CD8-positive, alpha-beta memory T cell (primary cell): ENCODE measurements at regions not wholly inside any gene's neighbourhood (a gene's known extent, or its start where the extent isn't known, plus 50 kb on each side); places are given as distances from the start of the nearest gene placed in this dataset.
A peak's percentile ranks its signal among the peaks of the same experiment; 100 is the strongest.

ENCODE experiments used
- CTCF ChIA-PET: fragments of 350-600 bp; sonication (Branson Sonifier 250); formaldehyde crosslinking; loops from one replicate; lab custom pipeline; 2021; ENCODE audit warnings: antibody characterized with exemption; lab: Charles Lee
- POLR2A ChIA-PET: fragments of 350-600 bp; sonication (Branson Sonifier 250); formaldehyde crosslinking; loops from one replicate; lab custom pipeline; 2021; ENCODE audit warnings: antibody characterized with exemption; lab: Charles Lee
- DNase-seq, 5 donors: peaks; one replicate each; pipeline versions ENCODE4 v3.0.0 to v3.0.0-alpha.2; 2020 to 2022; ENCODE audit warnings: mixed read lengths in 1 of 5
- H3K27ac ChIP-seq: one replicate; pipeline ENCODE4 v1.7.0; 2013; ENCODE audit warnings: low read depth, mild to moderate bottlenecking, low read length, moderate library complexity
- H3K27me3 ChIP-seq: 2 replicates; pipeline ENCODE4 v1.7.0; 2013; ENCODE audit warnings: low read length, mild to moderate bottlenecking; ENCODE audit not compliant: insufficient read depth, poor library complexity, severe bottlenecking
- H3K36me3 ChIP-seq: 2 replicates; pipeline ENCODE4 v1.7.0; 2013; ENCODE audit warnings: mild to moderate bottlenecking, low read length, moderate library complexity; ENCODE audit not compliant: insufficient read depth
- H3K4me1 ChIP-seq: 2 replicates; pipeline ENCODE4 v1.7.0; 2013; ENCODE audit warnings: mild to moderate bottlenecking, low read length, moderate library complexity; ENCODE audit not compliant: insufficient read depth
- H3K4me3 ChIP-seq: 2 replicates; pipeline ENCODE4 v1.7.0; 2013; ENCODE audit warnings: mild to moderate bottlenecking, low read length
- H3K9me3 ChIP-seq: 2 replicates; pipeline ENCODE4 v1.7.0; 2013; ENCODE audit warnings: mild to moderate bottlenecking, low read length
- H3K27ac Mint-ChIP-seq, 8 donors: one replicate each; pipeline ENCODE4 v1.8.0; 2020 to 2021; ENCODE audit warnings: mixed read lengths in 8 of 8, mild to moderate bottlenecking in 6 of 8, inconsistent platforms in 3 of 8, moderate library complexity in 3 of 8
- H3K27me3 Mint-ChIP-seq, 2 donors: one replicate each; pipeline ENCODE4 v1.8.0; 2020 to 2021; ENCODE audit warnings: mixed read lengths in 2 of 2, mild to moderate bottlenecking in 1 of 2, moderate library complexity in 1 of 2
- H3K36me3 Mint-ChIP-seq, 3 donors: one replicate each; pipeline ENCODE4 v1.8.0; 2020 to 2021; ENCODE audit warnings: mixed read lengths in 3 of 3, inconsistent platforms in 1 of 3, mild to moderate bottlenecking in 1 of 3
- H3K4me1 Mint-ChIP-seq, 3 donors: one replicate each; pipeline ENCODE4 v1.8.0; 2020 to 2021; ENCODE audit warnings: mixed read lengths in 3 of 3, inconsistent platforms in 1 of 3, mild to moderate bottlenecking in 1 of 3
- H3K4me3 Mint-ChIP-seq, 7 donors: one replicate each; pipeline ENCODE4 v1.8.0; 2020 to 2021; ENCODE audit warnings: mixed read lengths in 7 of 7, mild to moderate bottlenecking in 6 of 7, moderate library complexity in 4 of 7, inconsistent platforms in 2 of 7
- H3K9me3 Mint-ChIP-seq, 5 donors: one replicate each; pipeline ENCODE4 v1.8.0; 2020 to 2022; ENCODE audit warnings: mixed read lengths in 5 of 5, mild to moderate bottlenecking in 3 of 5, moderate library complexity in 2 of 5, inconsistent platforms in 1 of 5

DNA sequence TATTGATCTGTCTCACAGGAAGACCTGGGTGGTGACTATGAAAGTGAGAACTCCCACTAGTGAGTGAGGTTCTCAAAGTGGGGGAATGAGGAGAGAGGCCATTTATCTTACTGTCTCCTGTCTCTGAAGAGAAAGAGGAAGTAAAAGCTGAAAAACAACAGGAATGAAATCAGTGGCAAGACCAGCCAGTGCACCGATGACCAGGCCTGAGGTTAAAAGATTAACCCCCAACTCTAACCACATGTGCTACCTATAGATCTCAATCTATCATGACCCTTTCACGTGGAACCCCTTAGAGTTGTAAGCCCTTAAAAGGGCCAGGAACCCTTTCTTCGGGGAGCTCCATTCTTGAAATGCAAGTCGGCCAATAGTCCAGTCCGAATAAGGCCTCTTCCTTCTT, 239.3 kb upstream of the CNTN6 start:
- Histone ChIP-seq H3K36me3 (no peaks in the 10 kb centered on the region), H3K4me1 (no peaks in the 10 kb centered on the region), H3K9me3 (no peaks in the 10 kb centered on the region), H3K27ac (no peak overlapping the region), H3K27me3 (no peaks in the 10 kb centered on the region), H3K4me3 (no peak overlapping the region)
- Mint-ChIP-seq H3K36me3 (no peaks in the 10 kb centered on the region), H3K9me3 (peaks cover 0 to 16% (median 11%) of the 10 kb centered on the region in 5 donors), H3K4me1 (no peaks in the 10 kb centered on the region), H3K27me3 (peaks cover 0 to 2% of the 10 kb centered on the region in 2 donors), H3K27ac (no peak overlapping the region), H3K4me3 (no peak overlapping the region)
- no peak for DNase-seq
- ChIA-PET POLR2A (no interaction called here), CTCF (no interaction called here)

DNA sequence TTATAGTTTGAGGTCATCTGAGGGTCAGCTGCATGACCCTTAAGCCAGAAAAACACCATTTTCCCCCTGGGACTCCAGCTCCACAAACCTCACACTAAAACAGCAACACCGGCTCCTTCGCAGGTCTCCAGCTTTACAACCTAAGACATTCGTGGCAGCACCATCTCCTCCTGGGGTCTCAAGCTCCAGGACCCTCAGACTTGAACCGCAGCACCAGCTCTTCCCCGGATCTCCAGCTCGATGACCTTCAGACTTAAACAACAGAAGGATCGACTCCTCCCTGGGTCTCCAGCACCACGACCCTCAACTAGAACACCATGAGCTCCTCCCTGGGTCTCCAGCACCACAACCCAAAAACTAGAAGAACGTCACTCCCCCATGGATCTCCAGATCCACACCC, 233.7 kb upstream of the CNTN6 start:
- Mint-ChIP-seq H3K27me3 (no peaks in the 10 kb centered on the region), H3K27ac (no peak overlapping the region), H3K4me3 (no peak overlapping the region), H3K36me3 (no peaks in the 10 kb centered on the region), H3K4me1 (no peaks in the 10 kb centered on the region), H3K9me3 (peaks cover 2 to 9% (median 4%) of the 10 kb centered on the region in 5 donors)
- Histone ChIP-seq H3K27ac (no peak overlapping the region), H3K4me1 (no peaks in the 10 kb centered on the region), H3K4me3 (no peak overlapping the region), H3K9me3 (no peaks in the 10 kb centered on the region), H3K36me3 (no peaks in the 10 kb centered on the region), H3K27me3 (no peaks in the 10 kb centered on the region)
- ChIA-PET POLR2A (no interaction called here), CTCF (interaction anchor here (2.8 kb wide), 1 partner anchor 13 kb away, joined by 8 read pairs; no protein-coding TSS in a partner anchor)
- no peak for DNase-seq

GRCh38 chr3:861721-862120, 231.1 kb upstream of the CNTN6 start:
- H3K4me1 Mint-ChIP-seq = no peaks in the 10 kb centered on the region
- H3K36me3 Mint-ChIP-seq = no peaks in the 10 kb centered on the region
- no peak overlapping the region for H3K27ac ChIP-seq
- peaks cover 2 to 23% (median 9%) of the 10 kb centered on the region in 5 donors for H3K9me3 Mint-ChIP-seq
- no peaks in the 10 kb centered on the region for H3K36me3 ChIP-seq
- no peaks in the 10 kb centered on the region for H3K4me1 ChIP-seq
- no peaks in the 10 kb centered on the region for H3K9me3 ChIP-seq
- H3K27me3 Mint-ChIP-seq = no peaks in the 10 kb centered on the region
- POLR2A ChIA-PET = no interaction called here
- no peak overlapping the region for H3K4me3 Mint-ChIP-seq
- no peak overlapping the region for H3K4me3 ChIP-seq
- H3K27ac Mint-ChIP-seq = no peak overlapping the region
- DNase-seq = no peak
- CTCF ChIA-PET = no interaction called here
- H3K27me3 ChIP-seq = no peaks in the 10 kb centered on the region

DNA sequence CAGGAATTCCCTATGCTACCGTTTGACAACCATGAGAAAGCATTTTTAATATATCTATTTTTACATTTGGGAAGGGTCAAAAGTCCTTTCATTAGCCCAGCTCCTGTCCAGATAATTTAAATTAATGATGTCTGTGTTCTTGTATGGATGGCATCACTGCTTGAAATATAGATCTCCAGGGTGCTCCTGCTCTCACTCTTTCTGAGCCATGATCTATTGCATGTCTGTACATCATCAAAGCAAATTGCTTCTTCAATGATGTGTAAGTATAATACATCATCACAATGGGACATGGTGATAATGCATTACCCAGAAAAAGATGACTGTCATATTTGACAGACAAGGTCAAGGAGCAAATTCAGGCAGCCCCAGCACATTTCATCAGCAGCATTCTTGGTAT, 223.6 kb upstream of the CNTN6 start:
- no peaks in the 10 kb centered on the region for H3K36me3 Mint-ChIP-seq
- no peak overlapping the region for H3K4me3 Mint-ChIP-seq

GRCh38 chr3:869734-870133, 223.1 kb upstream of the CNTN6 start:
- Mint-ChIP-seq H3K36me3 (no peaks in the 10 kb centered on the region), H3K27ac (no peak overlapping the region), H3K4me3 (no peak overlapping the region), H3K4me1 (no peaks in the 10 kb centered on the region), H3K9me3 (peaks cover 2 to 29% (median 8%) of the 10 kb centered on the region in 5 donors), H3K27me3 (no peaks in the 10 kb centered on the region)
- no peaks in the 10 kb centered on the region for H3K36me3 ChIP-seq
- no peaks in the 10 kb centered on the region for H3K4me1 ChIP-seq
- H3K27me3 ChIP-seq = no peaks in the 10 kb centered on the region
- H3K9me3 ChIP-seq = no peaks in the 10 kb centered on the region
- H3K4me3 ChIP-seq = no peak overlapping the region
- ChIA-PET CTCF (no interaction called here), POLR2A (no interaction called here)
- DNase-seq = no peak
- no peak overlapping the region for H3K27ac ChIP-seq

More for the DNA sequence above, 223.6 kb upstream of the CNTN6 start:
- peaks cover 2 to 31% (median 11%) of the 10 kb centered on the region in 5 donors for H3K9me3 Mint-ChIP-seq
- DNase-seq = no peak
- Histone ChIP-seq H3K27ac (no peak overlapping the region), H3K4me3 (no peak overlapping the region), H3K9me3 (no peaks in the 10 kb centered on the region), H3K27me3 (no peaks in the 10 kb centered on the region), H3K36me3 (no peaks in the 10 kb centered on the region), H3K4me1 (no peaks in the 10 kb centered on the region)
- no peaks in the 10 kb centered on the region for H3K27me3 Mint-ChIP-seq
- ChIA-PET CTCF (no interaction called here), POLR2A (no interaction called here)
- no peaks in the 10 kb centered on the region for H3K4me1 Mint-ChIP-seq
- no peak overlapping the region for H3K27ac Mint-ChIP-seq

GRCh38 chr3:871651-872050, 221.2 kb upstream of the CNTN6 start:
- no peak overlapping the region for H3K4me3 ChIP-seq
- H3K4me1 Mint-ChIP-seq = no peaks in the 10 kb centered on the region
- DNase-seq = no peak
- H3K4me1 ChIP-seq = no peaks in the 10 kb centered on the region
- peaks cover 3 to 23% (median 5%) of the 10 kb centered on the region in 5 donors for H3K9me3 Mint-ChIP-seq
- H3K36me3 ChIP-seq = no peaks in the 10 kb centered on the region
- no peak overlapping the region for H3K27ac ChIP-seq
- no peaks in the 10 kb centered on the region for H3K27me3 ChIP-seq
- no peaks in the 10 kb centered on the region for H3K36me3 Mint-ChIP-seq
- H3K4me3 Mint-ChIP-seq = no peak overlapping the region
- ChIA-PET POLR2A (no interaction called here), CTCF (interaction anchor here (2.6 kb wide), 1 partner anchor 12 kb away, joined by 8 read pairs; no protein-coding TSS in a partner anchor)
- H3K27me3 Mint-ChIP-seq = no peaks in the 10 kb centered on the region
- H3K9me3 ChIP-seq = no peaks in the 10 kb centered on the region
- H3K27ac Mint-ChIP-seq = no peak overlapping the region

GRCh38 chr3:877001-877400, 215.8 kb upstream of the CNTN6 start:
- H3K27me3 Mint-ChIP-seq = no peaks in the 10 kb centered on the region
- no peaks in the 10 kb centered on the region for H3K27me3 ChIP-seq
- H3K4me3 ChIP-seq = no peak overlapping the region
- no peaks in the 10 kb centered on the region for H3K9me3 ChIP-seq
- no peaks in the 10 kb centered on the region for H3K4me1 Mint-ChIP-seq
- H3K4me3 Mint-ChIP-seq = no peak overlapping the region
- no peaks in the 10 kb centered on the region for H3K36me3 ChIP-seq
- no peak for DNase-seq
- peak overlapping the region in 1 of 8 donors; percentile 26 for H3K27ac Mint-ChIP-seq
- peaks cover 0 to 14% (median 6%) of the 10 kb centered on the region in 5 donors for H3K9me3 Mint-ChIP-seq
- CTCF ChIA-PET = no interaction called here
- H3K36me3 Mint-ChIP-seq = no peaks in the 10 kb centered on the region
- POLR2A ChIA-PET = no interaction called here
- no peak overlapping the region for H3K27ac ChIP-seq
- H3K4me1 ChIP-seq = no peaks in the 10 kb centered on the region

GRCh38 chr3:878746-879145, 214.1 kb upstream of the CNTN6 start:
- Histone ChIP-seq H3K4me3 (no peak overlapping the region), H3K27ac (no peak overlapping the region), H3K36me3 (no peaks in the 10 kb centered on the region), H3K4me1 (no peaks in the 10 kb centered on the region), H3K9me3 (no peaks in the 10 kb centered on the region), H3K27me3 (no peaks in the 10 kb centered on the region)
- Mint-ChIP-seq H3K4me3 (no peak overlapping the region), H3K27me3 (no peaks in the 10 kb centered on the region), H3K4me1 (no peaks in the 10 kb centered on the region), H3K27ac (no peak overlapping the region), H3K36me3 (no peaks in the 10 kb centered on the region), H3K9me3 (peaks cover 2 to 20% (median 4%) of the 10 kb centered on the region in 5 donors)
- ChIA-PET POLR2A (no interaction called here), CTCF (no interaction called here)
- DNase-seq = no peak

DNA sequence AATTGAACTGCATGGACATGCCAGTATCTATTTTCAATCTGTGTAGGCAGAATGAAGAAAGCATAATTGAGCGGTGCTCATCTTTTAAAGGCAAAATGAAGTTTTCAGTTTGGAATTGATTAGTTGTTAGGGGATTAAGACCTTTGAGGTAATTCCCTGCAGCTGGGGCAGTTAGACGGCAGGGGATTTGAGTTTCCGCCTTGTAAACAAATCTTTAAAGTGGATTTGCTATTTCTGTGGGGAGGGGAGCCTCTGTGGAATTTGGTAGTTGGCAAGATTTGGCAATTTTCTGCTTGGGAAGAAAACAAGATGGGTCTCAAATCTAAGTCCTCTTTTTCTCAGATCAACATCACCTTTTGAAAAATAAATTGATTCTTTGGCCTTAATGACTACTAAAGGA, 212.5 kb upstream of the CNTN6 start:
- Histone ChIP-seq H3K27ac (no peak overlapping the region), H3K9me3 (no peaks in the 10 kb centered on the region), H3K36me3 (no peaks in the 10 kb centered on the region), H3K4me1 (no peaks in the 10 kb centered on the region), H3K4me3 (no peak overlapping the region), H3K27me3 (no peaks in the 10 kb centered on the region)
- H3K4me1 Mint-ChIP-seq = no peaks in the 10 kb centered on the region
- ChIA-PET CTCF (no interaction called here), POLR2A (no interaction called here)
- H3K9me3 Mint-ChIP-seq = peaks cover 2 to 23% (median 5%) of the 10 kb centered on the region in 5 donors
- no peak overlapping the region for H3K4me3 Mint-ChIP-seq
- no peaks in the 10 kb centered on the region for H3K27me3 Mint-ChIP-seq
- no peaks in the 10 kb centered on the region for H3K36me3 Mint-ChIP-seq
- DNase-seq = no peak
- no peak overlapping the region for H3K27ac Mint-ChIP-seq
